ENCODE measurements at regions not wholly inside any gene's neighbourhood (a gene's known extent, or its start where the extent isn't known, plus 50 kb on each side); places are given as distances from the start of the nearest gene placed in this dataset.
A peak's percentile ranks its signal among the peaks of the same experiment; 100 is the strongest.

DNA sequence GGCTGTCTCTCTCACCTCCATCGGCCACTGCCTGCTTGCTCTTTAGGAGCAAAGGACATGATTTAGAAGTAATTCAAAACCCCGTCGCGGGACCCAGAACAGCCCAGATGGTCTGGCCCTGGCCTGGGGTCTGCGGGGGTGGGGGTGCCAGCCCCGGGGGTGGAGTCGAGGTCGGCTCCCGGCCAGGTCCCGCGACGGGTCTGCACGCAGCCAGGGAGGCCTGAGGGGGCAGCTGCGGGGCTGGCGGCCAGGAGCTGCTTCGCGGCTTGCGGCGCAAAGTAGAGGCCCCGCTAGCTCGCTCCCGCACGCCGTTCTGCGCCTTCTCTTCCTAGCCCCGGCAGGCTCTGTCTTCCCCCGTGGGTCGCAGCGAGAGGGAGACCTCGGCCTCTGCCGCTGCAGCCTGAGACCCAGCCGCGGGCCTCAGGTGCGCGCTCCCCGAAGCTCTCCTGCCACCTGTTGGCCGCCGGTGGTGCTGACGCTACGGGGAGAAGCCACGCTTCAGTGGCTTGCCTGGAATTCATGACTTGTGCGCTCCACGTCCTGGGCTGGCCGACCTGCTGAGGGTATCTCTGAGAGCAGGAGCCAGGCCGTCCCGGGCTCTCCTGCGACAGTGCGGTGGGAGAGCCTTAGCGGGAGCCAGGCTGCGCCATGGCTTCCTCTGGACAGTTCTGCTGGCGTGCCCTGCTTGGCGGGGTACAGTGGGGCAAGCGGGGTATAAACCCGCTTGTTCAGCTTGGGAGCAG lies 157.2 kb upstream of the PITX1 start (continued):
- TF ChIP-seq, protein P1, sequence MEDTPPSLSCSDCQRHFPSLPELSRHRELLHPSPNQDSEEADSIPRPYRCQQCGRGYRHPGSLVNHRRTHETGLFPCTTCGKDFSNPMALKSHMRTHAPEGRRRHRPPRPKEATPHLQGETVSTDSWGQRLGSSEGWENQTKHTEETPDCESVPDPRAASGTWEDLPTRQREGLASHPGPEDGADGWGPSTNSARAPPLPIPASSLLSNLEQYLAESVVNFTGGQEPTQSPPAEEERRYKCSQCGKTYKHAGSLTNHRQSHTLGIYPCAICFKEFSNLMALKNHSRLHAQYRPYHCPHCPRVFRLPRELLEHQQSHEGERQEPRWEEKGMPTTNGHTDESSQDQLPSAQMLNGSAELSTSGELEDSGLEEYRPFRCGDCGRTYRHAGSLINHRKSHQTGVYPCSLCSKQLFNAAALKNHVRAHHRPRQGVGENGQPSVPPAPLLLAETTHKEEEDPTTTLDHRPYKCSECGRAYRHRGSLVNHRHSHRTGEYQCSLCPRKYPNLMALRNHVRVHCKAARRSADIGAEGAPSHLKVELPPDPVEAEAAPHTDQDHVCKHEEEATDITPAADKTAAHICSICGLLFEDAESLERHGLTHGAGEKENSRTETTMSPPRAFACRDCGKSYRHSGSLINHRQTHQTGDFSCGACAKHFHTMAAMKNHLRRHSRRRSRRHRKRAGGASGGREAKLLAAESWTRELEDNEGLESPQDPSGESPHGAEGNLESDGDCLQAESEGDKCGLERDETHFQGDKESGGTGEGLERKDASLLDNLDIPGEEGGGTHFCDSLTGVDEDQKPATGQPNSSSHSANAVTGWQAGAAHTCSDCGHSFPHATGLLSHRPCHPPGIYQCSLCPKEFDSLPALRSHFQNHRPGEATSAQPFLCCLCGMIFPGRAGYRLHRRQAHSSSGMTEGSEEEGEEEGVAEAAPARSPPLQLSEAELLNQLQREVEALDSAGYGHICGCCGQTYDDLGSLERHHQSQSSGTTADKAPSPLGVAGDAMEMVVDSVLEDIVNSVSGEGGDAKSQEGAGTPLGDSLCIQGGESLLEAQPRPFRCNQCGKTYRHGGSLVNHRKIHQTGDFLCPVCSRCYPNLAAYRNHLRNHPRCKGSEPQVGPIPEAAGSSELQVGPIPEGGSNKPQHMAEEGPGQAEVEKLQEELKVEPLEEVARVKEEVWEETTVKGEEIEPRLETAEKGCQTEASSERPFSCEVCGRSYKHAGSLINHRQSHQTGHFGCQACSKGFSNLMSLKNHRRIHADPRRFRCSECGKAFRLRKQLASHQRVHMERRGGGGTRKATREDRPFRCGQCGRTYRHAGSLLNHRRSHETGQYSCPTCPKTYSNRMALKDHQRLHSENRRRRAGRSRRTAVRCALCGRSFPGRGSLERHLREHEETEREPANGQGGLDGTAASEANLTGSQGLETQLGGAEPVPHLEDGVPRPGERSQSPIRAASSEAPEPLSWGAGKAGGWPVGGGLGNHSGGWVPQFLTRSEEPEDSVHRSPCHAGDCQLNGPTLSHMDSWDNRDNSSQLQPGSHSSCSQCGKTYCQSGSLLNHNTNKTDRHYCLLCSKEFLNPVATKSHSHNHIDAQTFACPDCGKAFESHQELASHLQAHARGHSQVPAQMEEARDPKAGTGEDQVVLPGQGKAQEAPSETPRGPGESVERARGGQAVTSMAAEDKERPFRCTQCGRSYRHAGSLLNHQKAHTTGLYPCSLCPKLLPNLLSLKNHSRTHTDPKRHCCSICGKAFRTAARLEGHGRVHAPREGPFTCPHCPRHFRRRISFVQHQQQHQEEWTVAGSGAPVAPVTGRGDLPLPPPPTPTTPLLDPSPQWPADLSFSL (CRISPR knock-in tag; IDR thresholded peaks at IDR 0.05) = no peak
- no peak for TF ChIP-seq CCDC6 (CRISPR knock-in tag; IDR thresholded peaks at IDR 0.05)
- TF ChIP-seq ZIK1 (CRISPR knock-in tag; IDR thresholded peaks at IDR 0.05; ENCODE audit: borderline replicate concordance, low read depth) = peak; percentile 70; the same call in 1 of the 2 replicates
- 0 out of 2 replicates have a peak, but pooled peaks have one; percentile 67 for TF ChIP-seq ZNF558 (CRISPR knock-in tag; IDR thresholded peaks at IDR 0.05; ENCODE audit: borderline replicate concordance)
- TF ChIP-seq, protein P2, sequence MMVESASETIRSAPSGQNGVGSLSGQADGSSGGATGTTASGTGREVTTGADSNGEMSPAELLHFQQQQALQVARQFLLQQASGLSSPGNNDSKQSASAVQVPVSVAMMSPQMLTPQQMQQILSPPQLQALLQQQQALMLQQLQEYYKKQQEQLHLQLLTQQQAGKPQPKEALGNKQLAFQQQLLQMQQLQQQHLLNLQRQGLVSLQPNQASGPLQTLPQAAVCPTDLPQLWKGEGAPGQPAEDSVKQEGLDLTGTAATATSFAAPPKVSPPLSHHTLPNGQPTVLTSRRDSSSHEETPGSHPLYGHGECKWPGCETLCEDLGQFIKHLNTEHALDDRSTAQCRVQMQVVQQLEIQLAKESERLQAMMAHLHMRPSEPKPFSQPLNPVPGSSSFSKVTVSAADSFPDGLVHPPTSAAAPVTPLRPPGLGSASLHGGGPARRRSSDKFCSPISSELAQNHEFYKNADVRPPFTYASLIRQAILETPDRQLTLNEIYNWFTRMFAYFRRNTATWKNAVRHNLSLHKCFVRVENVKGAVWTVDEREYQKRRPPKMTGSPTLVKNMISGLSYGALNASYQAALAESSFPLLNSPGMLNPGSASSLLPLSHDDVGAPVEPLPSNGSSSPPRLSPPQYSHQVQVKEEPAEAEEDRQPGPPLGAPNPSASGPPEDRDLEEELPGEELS (CRISPR knock-in tag; IDR thresholded peaks at IDR 0.05) = no peak
- peak; percentile 90 for TF ChIP-seq EED (CRISPR knock-in tag; IDR thresholded peaks at IDR 0.05)
- no peak for TF ChIP-seq ZNF672 (CRISPR knock-in tag; IDR thresholded peaks at IDR 0.05)
- TF ChIP-seq, protein P3, sequence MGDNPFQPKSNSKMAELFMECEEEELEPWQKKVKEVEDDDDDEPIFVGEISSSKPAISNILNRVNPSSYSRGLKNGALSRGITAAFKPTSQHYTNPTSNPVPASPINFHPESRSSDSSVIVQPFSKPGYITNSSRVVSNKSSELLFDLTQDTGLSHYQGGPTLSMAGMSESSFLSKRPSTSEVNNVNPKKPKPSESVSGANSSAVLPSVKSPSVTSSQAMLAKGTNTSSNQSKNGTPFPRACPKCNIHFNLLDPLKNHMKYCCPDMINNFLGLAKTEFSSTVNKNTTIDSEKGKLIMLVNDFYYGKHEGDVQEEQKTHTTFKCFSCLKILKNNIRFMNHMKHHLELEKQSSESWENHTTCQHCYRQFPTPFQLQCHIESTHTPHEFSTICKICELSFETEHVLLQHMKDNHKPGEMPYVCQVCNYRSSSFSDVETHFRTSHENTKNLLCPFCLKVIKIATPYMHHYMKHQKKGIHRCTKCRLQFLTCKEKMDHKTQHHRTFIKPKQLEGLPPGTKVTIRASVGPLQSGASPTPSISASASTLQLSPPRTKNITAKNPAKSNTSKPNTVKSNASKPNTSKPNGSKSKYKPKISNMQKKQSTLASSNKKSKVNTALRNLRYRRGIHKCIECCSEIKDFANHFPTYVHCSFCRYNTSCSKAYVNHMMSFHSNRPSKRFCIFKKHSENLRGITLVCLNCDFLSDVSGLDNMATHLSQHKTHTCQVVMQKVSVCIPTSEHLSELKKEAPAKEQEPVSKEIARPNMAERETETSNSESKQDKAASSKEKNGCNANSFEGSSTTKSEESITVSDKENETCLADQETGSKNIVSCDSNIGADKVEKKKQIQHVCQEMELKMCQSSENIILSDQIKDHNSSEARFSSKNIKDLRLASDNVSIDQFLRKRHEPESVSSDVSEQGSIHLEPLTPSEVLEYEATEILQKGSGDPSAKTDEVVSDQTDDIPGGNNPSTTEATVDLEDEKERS (CRISPR knock-in tag; IDR thresholded peaks at IDR 0.05) = peak; percentile 18; the same call in 1 of the 2 replicates
- TF ChIP-seq, protein P4, sequence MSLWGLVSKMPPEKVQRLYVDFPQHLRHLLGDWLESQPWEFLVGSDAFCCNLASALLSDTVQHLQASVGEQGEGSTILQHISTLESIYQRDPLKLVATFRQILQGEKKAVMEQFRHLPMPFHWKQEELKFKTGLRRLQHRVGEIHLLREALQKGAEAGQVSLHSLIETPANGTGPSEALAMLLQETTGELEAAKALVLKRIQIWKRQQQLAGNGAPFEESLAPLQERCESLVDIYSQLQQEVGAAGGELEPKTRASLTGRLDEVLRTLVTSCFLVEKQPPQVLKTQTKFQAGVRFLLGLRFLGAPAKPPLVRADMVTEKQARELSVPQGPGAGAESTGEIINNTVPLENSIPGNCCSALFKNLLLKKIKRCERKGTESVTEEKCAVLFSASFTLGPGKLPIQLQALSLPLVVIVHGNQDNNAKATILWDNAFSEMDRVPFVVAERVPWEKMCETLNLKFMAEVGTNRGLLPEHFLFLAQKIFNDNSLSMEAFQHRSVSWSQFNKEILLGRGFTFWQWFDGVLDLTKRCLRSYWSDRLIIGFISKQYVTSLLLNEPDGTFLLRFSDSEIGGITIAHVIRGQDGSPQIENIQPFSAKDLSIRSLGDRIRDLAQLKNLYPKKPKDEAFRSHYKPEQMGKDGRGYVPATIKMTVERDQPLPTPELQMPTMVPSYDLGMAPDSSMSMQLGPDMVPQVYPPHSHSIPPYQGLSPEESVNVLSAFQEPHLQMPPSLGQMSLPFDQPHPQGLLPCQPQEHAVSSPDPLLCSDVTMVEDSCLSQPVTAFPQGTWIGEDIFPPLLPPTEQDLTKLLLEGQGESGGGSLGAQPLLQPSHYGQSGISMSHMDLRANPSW (CRISPR knock-in tag; IDR thresholded peaks at IDR 0.05; ENCODE audit: borderline replicate concordance) = peak; percentile 42; the same call in 1 of the 2 replicates
- TF ChIP-seq NAIF1 (CRISPR knock-in tag; IDR thresholded peaks at IDR 0.05; ENCODE audit: borderline replicate concordance) = no peak
- TF ChIP-seq ZNF552 (CRISPR knock-in tag; IDR thresholded peaks at IDR 0.05; ENCODE audit: borderline replicate concordance) = no peak
- TF ChIP-seq, protein P5, sequence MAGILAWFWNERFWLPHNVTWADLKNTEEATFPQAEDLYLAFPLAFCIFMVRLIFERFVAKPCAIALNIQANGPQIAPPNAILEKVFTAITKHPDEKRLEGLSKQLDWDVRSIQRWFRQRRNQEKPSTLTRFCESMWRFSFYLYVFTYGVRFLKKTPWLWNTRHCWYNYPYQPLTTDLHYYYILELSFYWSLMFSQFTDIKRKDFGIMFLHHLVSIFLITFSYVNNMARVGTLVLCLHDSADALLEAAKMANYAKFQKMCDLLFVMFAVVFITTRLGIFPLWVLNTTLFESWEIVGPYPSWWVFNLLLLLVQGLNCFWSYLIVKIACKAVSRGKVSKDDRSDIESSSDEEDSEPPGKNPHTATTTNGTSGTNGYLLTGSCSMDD (CRISPR knock-in tag; IDR thresholded peaks at IDR 0.05) = no peak

Measured in HepG2 (cell line).